ENCODE measurements at regions not wholly inside any gene's neighbourhood (a gene's known extent, or its start where the extent isn't known, plus 50 kb on each side); places are given as distances from the start of the nearest gene placed in this dataset.

GRCh38 chr14:41392226-41392625 lies 214.4 kb upstream of the LRFN5 start:
- in situ Hi-C loops (cut with MboI; ENCODE audit: low sequenced_read_pairs, unreplicated experiment) = no loop called here
- TF ChIP-seq, protein P1, sequence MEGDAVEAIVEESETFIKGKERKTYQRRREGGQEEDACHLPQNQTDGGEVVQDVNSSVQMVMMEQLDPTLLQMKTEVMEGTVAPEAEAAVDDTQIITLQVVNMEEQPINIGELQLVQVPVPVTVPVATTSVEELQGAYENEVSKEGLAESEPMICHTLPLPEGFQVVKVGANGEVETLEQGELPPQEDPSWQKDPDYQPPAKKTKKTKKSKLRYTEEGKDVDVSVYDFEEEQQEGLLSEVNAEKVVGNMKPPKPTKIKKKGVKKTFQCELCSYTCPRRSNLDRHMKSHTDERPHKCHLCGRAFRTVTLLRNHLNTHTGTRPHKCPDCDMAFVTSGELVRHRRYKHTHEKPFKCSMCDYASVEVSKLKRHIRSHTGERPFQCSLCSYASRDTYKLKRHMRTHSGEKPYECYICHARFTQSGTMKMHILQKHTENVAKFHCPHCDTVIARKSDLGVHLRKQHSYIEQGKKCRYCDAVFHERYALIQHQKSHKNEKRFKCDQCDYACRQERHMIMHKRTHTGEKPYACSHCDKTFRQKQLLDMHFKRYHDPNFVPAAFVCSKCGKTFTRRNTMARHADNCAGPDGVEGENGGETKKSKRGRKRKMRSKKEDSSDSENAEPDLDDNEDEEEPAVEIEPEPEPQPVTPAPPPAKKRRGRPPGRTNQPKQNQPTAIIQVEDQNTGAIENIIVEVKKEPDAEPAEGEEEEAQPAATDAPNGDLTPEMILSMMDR (IDR thresholded peaks at IDR 0.05; ENCODE audit: borderline replicate concordance, control extremely low read depth, extremely low read depth, insufficient read depth, missing control alignments) = no peak
- no peak for DNase-seq (ENCODE audit: low spot score)

DNA sequence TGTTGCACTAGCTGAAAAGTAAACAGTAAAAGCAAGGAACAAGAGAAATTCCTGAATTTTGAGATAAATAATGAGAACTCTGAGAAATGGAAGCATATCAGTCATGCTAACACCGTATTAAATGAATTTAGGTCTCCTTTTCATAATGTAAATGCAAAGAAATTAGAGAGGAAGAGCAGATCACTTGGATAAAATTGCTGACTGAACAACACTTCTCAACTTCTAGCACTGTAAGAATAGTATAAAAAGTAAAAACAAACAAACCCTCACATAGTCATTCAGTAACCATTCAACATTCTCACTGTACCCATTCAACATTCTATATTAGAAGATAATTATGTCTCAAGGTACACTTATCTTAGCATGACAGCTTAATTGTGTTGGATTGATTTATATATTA lies 217.3 kb upstream of the LRFN5 start:
- no peak for DNase-seq (ENCODE audit: low spot score)
- in situ Hi-C loops (cut with MboI; ENCODE audit: low sequenced_read_pairs, unreplicated experiment) = no loop called here
- TF ChIP-seq, protein P1 (IDR thresholded peaks at IDR 0.05; ENCODE audit: borderline replicate concordance, control extremely low read depth, extremely low read depth, insufficient read depth, missing control alignments) = no peak

- DNase-seq (ENCODE audit: low spot score) = no peak
- TF ChIP-seq, protein P1 (IDR thresholded peaks at IDR 0.05; ENCODE audit: borderline replicate concordance, control extremely low read depth, extremely low read depth, insufficient read depth, missing control alignments) = no peak
- in situ Hi-C loops (cut with MboI; ENCODE audit: low sequenced_read_pairs, unreplicated experiment) = no loop called here
Observed at GRCh38 chr14:41385797-41386196, 220.9 kb upstream of the LRFN5 start.

- TF ChIP-seq, protein P1 (IDR thresholded peaks at IDR 0.05; ENCODE audit: borderline replicate concordance, control extremely low read depth, extremely low read depth, insufficient read depth, missing control alignments) = no peak
- no peak for DNase-seq (ENCODE audit: low spot score)
- in situ Hi-C loops (cut with MboI; ENCODE audit: low sequenced_read_pairs, unreplicated experiment) = no loop called here
Observed at GRCh38 chr14:41380017-41380416, 226.7 kb upstream of the LRFN5 start.

GRCh38 chr14:41378526-41378925 lies 228.2 kb upstream of the LRFN5 start:
- in situ Hi-C loops (cut with MboI; ENCODE audit: low sequenced_read_pairs, unreplicated experiment) = no loop called here
- DNase-seq (ENCODE audit: low spot score) = no peak
- TF ChIP-seq, protein P1 (IDR thresholded peaks at IDR 0.05; ENCODE audit: borderline replicate concordance, control extremely low read depth, extremely low read depth, insufficient read depth, missing control alignments) = no peak

- DNase-seq (ENCODE audit: low spot score) = no peak
- TF ChIP-seq, protein P1 (IDR thresholded peaks at IDR 0.05; ENCODE audit: borderline replicate concordance, control extremely low read depth, extremely low read depth, insufficient read depth, missing control alignments) = no peak
- in situ Hi-C loops (cut with MboI; ENCODE audit: low sequenced_read_pairs, unreplicated experiment) = no loop called here
Observed at GRCh38 chr14:41377932-41378331, 228.7 kb upstream of the LRFN5 start.

- TF ChIP-seq, protein P1 (IDR thresholded peaks at IDR 0.05; ENCODE audit: borderline replicate concordance, control extremely low read depth, extremely low read depth, insufficient read depth, missing control alignments) = no peak
- in situ Hi-C loops (cut with MboI; ENCODE audit: low sequenced_read_pairs, unreplicated experiment) = no loop called here
- DNase-seq (ENCODE audit: low spot score) = no peak
Observed at GRCh38 chr14:41374092-41374491, 232.6 kb upstream of the LRFN5 start.

Data from GM13976 (cell line).